Activated CD8-positive, alpha-beta memory T cell treated with anti-CD3 and anti-CD28 coated beads, Interleukin-2, amount 50 U/mL, for 4 hours (primary cell): ENCODE measurements at regions not wholly inside any gene's neighbourhood (a gene's known extent, or its start where the extent isn't known, plus 50 kb on each side); places are given as distances from the start of the nearest gene placed in this dataset.

Experiments used
- DNase-seq: peaks from one replicate; pipeline ENCODE4 v3.0.0-alpha.2; 2020

DNA sequence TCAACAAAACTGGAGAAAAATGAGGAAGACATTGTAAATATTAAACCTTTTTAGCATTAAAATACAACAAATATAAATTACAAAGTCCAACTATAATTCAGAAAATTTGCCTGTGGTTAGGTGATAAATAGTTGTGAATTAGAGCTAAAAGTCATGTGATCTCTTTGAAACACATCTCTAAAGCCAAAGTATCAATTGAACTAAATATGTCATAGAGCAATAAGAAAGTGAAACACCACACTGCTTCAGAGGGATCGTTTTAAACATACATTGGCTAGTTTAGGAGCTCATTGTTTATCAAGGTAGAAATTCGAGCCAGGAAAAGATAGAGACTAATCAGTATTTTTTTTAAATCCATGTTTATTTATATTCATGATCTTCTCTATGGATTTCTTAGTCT lies 606.3 kb upstream of the ITGA1 start:
- DNase-seq = no peak

- no peak for DNase-seq
Observed at GRCh38 chr5:52190737-52191136, 597.0 kb upstream of the ITGA1 start.

GRCh38 chr5:52199833-52200232 lies 587.9 kb upstream of the ITGA1 start:
- no peak for DNase-seq

GRCh38 chr5:52202256-52202655 lies 585.5 kb upstream of the ITGA1 start:
- no peak for DNase-seq

- DNase-seq = no peak
Observed at GRCh38 chr5:52204310-52204709, 583.4 kb upstream of the ITGA1 start.
